ENCODE measurements at regions not wholly inside any gene's neighbourhood (a gene's known extent, or its start where the extent isn't known, plus 50 kb on each side); places are given as distances from the start of the nearest gene placed in this dataset.
"Not testable (repeated sequence)": the region's sequence is repeated elsewhere in the genome, so short reads cannot be mapped to it uniquely, and the experiment has no call there.

DNA sequence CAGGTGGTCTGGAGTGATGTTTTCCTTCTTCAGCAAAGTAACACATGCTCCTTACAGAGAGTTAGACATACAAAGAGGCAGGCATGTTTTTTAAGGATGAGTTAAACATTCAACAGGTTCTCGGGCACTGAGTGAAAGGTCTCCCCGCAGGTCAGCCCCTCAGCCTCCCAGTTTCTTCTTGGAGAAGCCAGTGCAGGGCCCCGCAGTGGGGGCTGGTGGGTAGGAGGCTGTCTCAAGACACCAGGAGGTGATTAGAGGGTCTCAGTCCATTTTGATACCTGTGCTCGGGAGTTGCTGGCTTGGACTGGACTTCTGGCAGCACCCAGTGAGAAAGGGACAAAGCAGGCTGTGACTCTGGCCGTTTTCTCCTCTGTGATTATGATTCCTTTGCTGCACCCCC is 78.6 kb upstream of the ZNF479 start:
- Histone ChIP-seq H3K9me3 (ENCODE audit: control insufficient read depth, insufficient read depth, low read length) (peaks cover 90% of the 10 kb centered on the region), H3K9ac (ENCODE audit: low read depth, low read length) (no peak overlapping the region), H3K4me1 (ENCODE audit: control insufficient read depth, insufficient read depth, low read length) (no peaks in the 10 kb centered on the region), H3K4me3 (ENCODE audit: low read depth, low read length) (no peak overlapping the region), H3K36me3 (ENCODE audit: control insufficient read depth, insufficient read depth, low read length) (no peaks in the 10 kb centered on the region), H3K27ac (ENCODE audit: low read depth, low read length) (no peak overlapping the region), H3K27me3 (ENCODE audit: control insufficient read depth, insufficient read depth, low read length) (no peaks in the 10 kb centered on the region)

GRCh38 chr7:57211428-57212100 is 79.3 kb upstream of the ZNF479 start:
- H3K27ac ChIP-seq (ENCODE audit: low read depth, low read length) = no peak overlapping the region
- H3K9ac ChIP-seq (ENCODE audit: low read depth, low read length) = no peak overlapping the region
- no peaks in the 10 kb centered on the region for H3K4me1 ChIP-seq (ENCODE audit: control insufficient read depth, insufficient read depth, low read length)
- no peaks in the 10 kb centered on the region for H3K36me3 ChIP-seq (ENCODE audit: control insufficient read depth, insufficient read depth, low read length)
- no peaks in the 10 kb centered on the region for H3K27me3 ChIP-seq (ENCODE audit: control insufficient read depth, insufficient read depth, low read length)
- H3K4me3 ChIP-seq (ENCODE audit: low read depth, low read length) = no peak overlapping the region
- H3K9me3 ChIP-seq (ENCODE audit: control insufficient read depth, insufficient read depth, low read length) = peaks cover 89% of the 10 kb centered on the region

GRCh38 chr7:57215423-57215822 is 83.2 kb upstream of the ZNF479 start:
- Histone ChIP-seq H3K4me3 (ENCODE audit: low read depth, low read length) (no peak overlapping the region), H3K4me1 (ENCODE audit: control insufficient read depth, insufficient read depth, low read length) (no peaks in the 10 kb centered on the region), H3K9ac (ENCODE audit: low read depth, low read length) (no peak overlapping the region), H3K27ac (ENCODE audit: low read depth, low read length) (no peak overlapping the region), H3K9me3 (ENCODE audit: control insufficient read depth, insufficient read depth, low read length) (peaks cover 89% of the 10 kb centered on the region), H3K36me3 (ENCODE audit: control insufficient read depth, insufficient read depth, low read length) (no peaks in the 10 kb centered on the region), H3K27me3 (ENCODE audit: control insufficient read depth, insufficient read depth, low read length) (no peaks in the 10 kb centered on the region)

DNA sequence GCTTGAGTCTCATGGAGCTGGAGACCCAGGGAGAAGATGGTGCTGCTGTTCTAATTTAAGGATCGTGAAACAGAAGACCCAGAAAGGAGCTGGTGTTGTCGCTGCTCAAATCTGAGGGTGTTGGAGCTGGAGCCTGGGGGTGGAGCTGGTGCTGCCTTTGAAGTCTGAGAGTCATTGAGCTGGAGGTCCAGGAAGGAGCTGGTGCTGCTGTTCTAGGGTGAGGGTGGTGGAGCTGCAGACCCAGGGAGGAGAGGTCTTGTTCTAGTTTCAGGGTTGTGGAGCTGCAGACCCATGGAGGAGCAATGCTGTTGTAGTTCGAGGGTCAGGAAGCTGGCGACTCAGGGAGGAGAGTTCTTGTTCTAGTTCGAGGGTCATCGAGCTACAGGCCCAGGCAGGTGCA is 84.1 kb upstream of the ZNF479 start:
- Histone ChIP-seq H3K9ac (ENCODE audit: low read depth, low read length) (no peak overlapping the region), H3K36me3 (ENCODE audit: control insufficient read depth, insufficient read depth, low read length) (no peaks in the 10 kb centered on the region), H3K4me1 (ENCODE audit: control insufficient read depth, insufficient read depth, low read length) (no peaks in the 10 kb centered on the region), H3K4me3 (ENCODE audit: low read depth, low read length) (no peak overlapping the region), H3K27ac (ENCODE audit: low read depth, low read length) (no peak overlapping the region), H3K9me3 (ENCODE audit: control insufficient read depth, insufficient read depth, low read length) (peaks cover 89% of the 10 kb centered on the region), H3K27me3 (ENCODE audit: control insufficient read depth, insufficient read depth, low read length) (no peaks in the 10 kb centered on the region)

GRCh38 chr7:57218196-57218716 is 86.0 kb upstream of the ZNF479 start:
- Histone ChIP-seq H3K4me1 (ENCODE audit: control insufficient read depth, insufficient read depth, low read length) (no peaks in the 10 kb centered on the region), H3K27ac (ENCODE audit: low read depth, low read length) (no peak overlapping the region), H3K4me3 (ENCODE audit: low read depth, low read length) (no peak overlapping the region), H3K36me3 (ENCODE audit: control insufficient read depth, insufficient read depth, low read length) (no peaks in the 10 kb centered on the region), H3K9ac (ENCODE audit: low read depth, low read length) (no peak overlapping the region), H3K27me3 (ENCODE audit: control insufficient read depth, insufficient read depth, low read length) (no peaks in the 10 kb centered on the region), H3K9me3 (ENCODE audit: control insufficient read depth, insufficient read depth, low read length) (peaks cover 88% of the 10 kb centered on the region)

GRCh38 chr7:57220746-57221145 is 88.5 kb upstream of the ZNF479 start:
- no peaks in the 10 kb centered on the region for H3K27me3 ChIP-seq (ENCODE audit: control insufficient read depth, insufficient read depth, low read length)
- H3K4me3 ChIP-seq (ENCODE audit: low read depth, low read length) = no peak overlapping the region
- H3K9ac ChIP-seq (ENCODE audit: low read depth, low read length) = no peak overlapping the region
- H3K27ac ChIP-seq (ENCODE audit: low read depth, low read length) = no peak overlapping the region
- no peaks in the 10 kb centered on the region for H3K4me1 ChIP-seq (ENCODE audit: control insufficient read depth, insufficient read depth, low read length)
- H3K9me3 ChIP-seq (ENCODE audit: control insufficient read depth, insufficient read depth, low read length) = peaks cover 91% of the 10 kb centered on the region
- no peaks in the 10 kb centered on the region for H3K36me3 ChIP-seq (ENCODE audit: control insufficient read depth, insufficient read depth, low read length)

DNA sequence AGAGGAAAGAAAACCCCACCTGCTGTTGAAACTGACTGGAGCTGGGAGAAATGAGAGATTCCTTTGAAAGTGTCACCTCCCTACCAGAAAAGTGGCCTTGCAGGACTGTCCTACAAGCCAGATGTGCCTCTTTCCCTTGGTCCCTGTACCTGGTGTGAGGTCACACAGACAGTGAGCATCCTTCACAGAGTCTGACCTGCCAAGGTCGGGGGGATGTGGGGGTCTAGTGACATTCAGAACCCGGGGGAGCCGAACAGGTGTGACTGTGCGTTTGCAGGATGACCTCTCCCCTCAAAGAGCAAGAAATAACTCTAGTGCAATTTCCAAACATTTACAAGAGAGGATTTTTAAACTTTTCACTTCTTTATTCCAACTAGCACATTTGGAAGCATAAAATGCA is 93.4 kb upstream of the ZNF479 start:
- Histone ChIP-seq H3K4me3 (ENCODE audit: low read depth, low read length) (no peak overlapping the region; the same call in 1 of the 2 replicates), H3K9me3 (ENCODE audit: control insufficient read depth, insufficient read depth, low read length) (peaks cover 87% of the 10 kb centered on the region), H3K36me3 (ENCODE audit: control insufficient read depth, insufficient read depth, low read length) (no peaks in the 10 kb centered on the region), H3K4me1 (ENCODE audit: control insufficient read depth, insufficient read depth, low read length) (no peaks in the 10 kb centered on the region), H3K27ac (ENCODE audit: low read depth, low read length) (no peak overlapping the region), H3K27me3 (ENCODE audit: control insufficient read depth, insufficient read depth, low read length) (no peaks in the 10 kb centered on the region), H3K9ac (ENCODE audit: low read depth, low read length) (no peak overlapping the region)

- not testable (repeated sequence) for H3K36me3 ChIP-seq (ENCODE audit: control insufficient read depth, insufficient read depth, low read length); H3K9ac ChIP-seq (ENCODE audit: low read depth, low read length); H3K27me3 ChIP-seq (ENCODE audit: control insufficient read depth, insufficient read depth, low read length); H3K4me3 ChIP-seq (ENCODE audit: low read depth, low read length); H3K4me1 ChIP-seq (ENCODE audit: control insufficient read depth, insufficient read depth, low read length); H3K27ac ChIP-seq (ENCODE audit: low read depth, low read length)
- peaks cover 85% of the 10 kb centered on the region for H3K9me3 ChIP-seq (ENCODE audit: control insufficient read depth, insufficient read depth, low read length)
Measured at GRCh38 chr7:57241236-57241635, 109.0 kb upstream of the ZNF479 start.

DNA sequence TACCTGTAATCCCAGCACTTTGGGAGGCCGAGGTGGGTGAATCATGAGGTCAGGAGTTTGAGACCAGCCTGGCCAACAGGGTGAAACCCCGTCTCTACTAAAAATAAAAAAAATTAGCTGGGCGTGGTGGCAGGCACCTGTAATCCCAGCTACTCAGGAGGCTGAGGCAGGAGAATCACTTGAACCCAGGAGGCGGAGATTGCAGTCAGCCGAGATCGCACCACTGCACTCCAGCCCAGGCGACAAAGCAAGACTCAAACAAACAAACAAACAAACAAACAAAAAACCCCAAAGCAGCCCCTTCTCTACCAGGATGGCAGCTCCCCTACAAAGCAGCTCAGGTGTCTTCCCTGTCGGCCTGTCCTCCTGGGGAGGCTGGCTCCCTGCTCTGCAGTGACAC is 111.3 kb upstream of the ZNF479 start:
- H3K36me3 ChIP-seq (ENCODE audit: control insufficient read depth, insufficient read depth, low read length); H3K27ac ChIP-seq (ENCODE audit: low read depth, low read length); H3K4me1 ChIP-seq (ENCODE audit: control insufficient read depth, insufficient read depth, low read length); H3K4me3 ChIP-seq (ENCODE audit: low read depth, low read length); H3K9ac ChIP-seq (ENCODE audit: low read depth, low read length); H3K27me3 ChIP-seq (ENCODE audit: control insufficient read depth, insufficient read depth, low read length): not testable (repeated sequence)
- H3K9me3 ChIP-seq (ENCODE audit: control insufficient read depth, insufficient read depth, low read length) = peaks cover 79% of the 10 kb centered on the region

GRCh38 chr7:57244345-57244980 is 112.2 kb upstream of the ZNF479 start:
- not testable (repeated sequence) for H3K27ac ChIP-seq (ENCODE audit: low read depth, low read length); H3K36me3 ChIP-seq (ENCODE audit: control insufficient read depth, insufficient read depth, low read length); H3K4me1 ChIP-seq (ENCODE audit: control insufficient read depth, insufficient read depth, low read length); H3K9ac ChIP-seq (ENCODE audit: low read depth, low read length); H3K4me3 ChIP-seq (ENCODE audit: low read depth, low read length); H3K27me3 ChIP-seq (ENCODE audit: control insufficient read depth, insufficient read depth, low read length)
- peaks cover 76% of the 10 kb centered on the region for H3K9me3 ChIP-seq (ENCODE audit: control insufficient read depth, insufficient read depth, low read length)

GRCh38 chr7:57245206-57245605 is 113.0 kb upstream of the ZNF479 start:
- Histone ChIP-seq H3K9me3 (ENCODE audit: control insufficient read depth, insufficient read depth, low read length) (peaks cover 78% of the 10 kb centered on the region), H3K36me3 (ENCODE audit: control insufficient read depth, insufficient read depth, low read length) (no peaks in the 10 kb centered on the region), H3K27ac (ENCODE audit: low read depth, low read length) (no peak overlapping the region), H3K27me3 (ENCODE audit: control insufficient read depth, insufficient read depth, low read length) (no peaks in the 10 kb centered on the region), H3K4me1 (ENCODE audit: control insufficient read depth, insufficient read depth, low read length) (no peaks in the 10 kb centered on the region), H3K9ac (ENCODE audit: low read depth, low read length) (no peak overlapping the region), H3K4me3 (ENCODE audit: low read depth, low read length) (no peak overlapping the region)
